ENCODE measurements at regions not wholly inside any gene's neighbourhood (a gene's known extent, or its start where the extent isn't known, plus 50 kb on each side); places are given as distances from the start of the nearest gene placed in this dataset.

GRCh38 chr10:31601136-31601535 lies 282.1 kb downstream of the ZEB1 start:
- intact Hi-C loops (cut with DNase I) = no loop called here

GRCh38 chr10:31599626-31600504 lies 280.8 kb downstream of the ZEB1 start:
- intact Hi-C loops (cut with DNase I) = no loop called here
- peak in 2 of 42 donors; percentile 21 to 30 for DNase-seq

More at GRCh38 chr10:31601136-31601535, 282.1 kb downstream of the ZEB1 start:
- DNase-seq = no peak

- intact Hi-C loops (cut with DNase I) = no loop called here
- no peak for DNase-seq
Observed at GRCh38 chr10:31596765-31597164, 277.7 kb downstream of the ZEB1 start.

- DNase-seq = no peak
Observed at GRCh38 chr10:31595992-31596391, 277.0 kb downstream of the ZEB1 start.

GRCh38 chr10:31594347-31594873 lies 275.4 kb downstream of the ZEB1 start:
- intact Hi-C loops (cut with DNase I) = no loop called here

More at GRCh38 chr10:31595992-31596391, 277.0 kb downstream of the ZEB1 start:
- intact Hi-C loops (cut with DNase I) = no loop called here

GRCh38 chr10:31593124-31593523 lies 274.1 kb downstream of the ZEB1 start:
- intact Hi-C loops (cut with DNase I) = no loop called here
- no peak for DNase-seq

More at GRCh38 chr10:31594347-31594873, 275.4 kb downstream of the ZEB1 start:
- DNase-seq = no peak

GRCh38 chr10:31591569-31591968 lies 272.6 kb downstream of the ZEB1 start:
- DNase-seq = no peak
- intact Hi-C loops (cut with DNase I) = no loop called here

- no peak for DNase-seq
- intact Hi-C loops (cut with DNase I) = no loop called here
Observed at GRCh38 chr10:31590023-31590800, 271.2 kb downstream of the ZEB1 start.

- DNase-seq = no peak
- intact Hi-C loops (cut with DNase I) = no loop called here
Observed at GRCh38 chr10:31587691-31588090, 268.7 kb downstream of the ZEB1 start.

GRCh38 chr10:31586723-31587638 lies 268.0 kb downstream of the ZEB1 start:
- intact Hi-C loops (cut with DNase I) = no loop called here
- DNase-seq = peak in 29 of 42 donors; percentile 16 to 66 (median 46)

- DNase-seq = no peak
- intact Hi-C loops (cut with DNase I) = no loop called here
Observed at GRCh38 chr10:31584876-31585275, 265.9 kb downstream of the ZEB1 start.

- intact Hi-C loops (cut with DNase I) = no loop called here
- DNase-seq = no peak
Observed at GRCh38 chr10:31584098-31584631, 265.1 kb downstream of the ZEB1 start.

GRCh38 chr10:31583293-31583692 lies 264.3 kb downstream of the ZEB1 start:
- DNase-seq = peak in 5 of 42 donors; percentile 16 to 36 (median 27)
- intact Hi-C loops (cut with DNase I) = no loop called here

GRCh38 chr10:31582365-31583052 lies 263.5 kb downstream of the ZEB1 start:
- intact Hi-C loops (cut with DNase I) = no loop called here

GRCh38 chr10:31581741-31582323 lies 262.8 kb downstream of the ZEB1 start:
- peak in 1 of 42 donors; percentile 31 for DNase-seq

More at GRCh38 chr10:31582365-31583052, 263.5 kb downstream of the ZEB1 start:
- DNase-seq = no peak

GRCh38 chr10:31580646-31581045 lies 261.6 kb downstream of the ZEB1 start:
- intact Hi-C loops (cut with DNase I) = no loop called here
- no peak for DNase-seq

More at GRCh38 chr10:31581741-31582323, 262.8 kb downstream of the ZEB1 start:
- intact Hi-C loops (cut with DNase I) = no loop called here

Data from head of caudate nucleus (tissue), 42 donors.